22Rv1 (cell line): ENCODE measurements at regions not wholly inside any gene's neighbourhood (a gene's known extent, or its start where the extent isn't known, plus 50 kb on each side); places are given as distances from the start of the nearest gene placed in this dataset.

ENCODE experiments used
- ZFX ChIP-seq: fragments of 450-650 bp; IDR thresholded peaks from 2 replicates; pipeline ENCODE4 v1.6.1; 2017; ENCODE audit warnings: antibody characterized with exemption, borderline replicate concordance
- TF ChIP-seq, protein P1 (sequence below): fragments of 450-650 bp; IDR thresholded peaks from 2 replicates; pipeline ENCODE4 v1.5.1; 2017; ENCODE audit warnings: mild to moderate bottlenecking

DNA sequence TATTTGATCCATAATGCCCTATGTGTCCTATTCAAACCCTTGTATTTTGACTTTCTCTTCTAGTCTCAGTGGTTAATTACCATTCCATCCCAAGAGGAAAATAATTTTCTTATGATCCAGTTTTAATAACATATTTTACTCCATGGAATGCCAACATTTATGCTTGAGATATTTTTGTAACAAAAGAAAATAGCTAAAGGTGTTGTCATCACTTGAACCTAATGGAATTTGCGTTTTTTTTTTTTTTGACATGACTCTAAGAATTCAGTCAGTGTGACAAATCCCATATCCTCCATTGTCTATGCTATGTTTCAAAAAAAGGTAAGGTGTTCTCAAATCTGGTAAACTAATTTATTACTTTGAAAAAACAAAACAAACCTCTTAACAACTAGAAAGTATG, 324.1 kb upstream of the ADAMTS5 start:
- TF ChIP-seq, protein P1, sequence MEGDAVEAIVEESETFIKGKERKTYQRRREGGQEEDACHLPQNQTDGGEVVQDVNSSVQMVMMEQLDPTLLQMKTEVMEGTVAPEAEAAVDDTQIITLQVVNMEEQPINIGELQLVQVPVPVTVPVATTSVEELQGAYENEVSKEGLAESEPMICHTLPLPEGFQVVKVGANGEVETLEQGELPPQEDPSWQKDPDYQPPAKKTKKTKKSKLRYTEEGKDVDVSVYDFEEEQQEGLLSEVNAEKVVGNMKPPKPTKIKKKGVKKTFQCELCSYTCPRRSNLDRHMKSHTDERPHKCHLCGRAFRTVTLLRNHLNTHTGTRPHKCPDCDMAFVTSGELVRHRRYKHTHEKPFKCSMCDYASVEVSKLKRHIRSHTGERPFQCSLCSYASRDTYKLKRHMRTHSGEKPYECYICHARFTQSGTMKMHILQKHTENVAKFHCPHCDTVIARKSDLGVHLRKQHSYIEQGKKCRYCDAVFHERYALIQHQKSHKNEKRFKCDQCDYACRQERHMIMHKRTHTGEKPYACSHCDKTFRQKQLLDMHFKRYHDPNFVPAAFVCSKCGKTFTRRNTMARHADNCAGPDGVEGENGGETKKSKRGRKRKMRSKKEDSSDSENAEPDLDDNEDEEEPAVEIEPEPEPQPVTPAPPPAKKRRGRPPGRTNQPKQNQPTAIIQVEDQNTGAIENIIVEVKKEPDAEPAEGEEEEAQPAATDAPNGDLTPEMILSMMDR, result no peak
- TF ChIP-seq ZFX, result no peak
